Fibroblast of skin of right quadriceps (primary cell): ENCODE measurements at regions not wholly inside any gene's neighbourhood (a gene's known extent, or its start where the extent isn't known, plus 50 kb on each side); places are given as distances from the start of the nearest gene placed in this dataset.
A peak's percentile ranks its signal among the peaks of the same experiment; 100 is the strongest.

Experiments
- DNase-seq: peaks from one replicate; pipeline ENCODE4 v3.0.0-alpha.2; 2013

- DNase-seq = no peak
Observed at GRCh38 chr10:130809761-130810515, 501.6 kb downstream of the TCERG1L start.

GRCh38 chr10:130810856-130811255 is 500.7 kb downstream of the TCERG1L start:
- DNase-seq = no peak

DNA sequence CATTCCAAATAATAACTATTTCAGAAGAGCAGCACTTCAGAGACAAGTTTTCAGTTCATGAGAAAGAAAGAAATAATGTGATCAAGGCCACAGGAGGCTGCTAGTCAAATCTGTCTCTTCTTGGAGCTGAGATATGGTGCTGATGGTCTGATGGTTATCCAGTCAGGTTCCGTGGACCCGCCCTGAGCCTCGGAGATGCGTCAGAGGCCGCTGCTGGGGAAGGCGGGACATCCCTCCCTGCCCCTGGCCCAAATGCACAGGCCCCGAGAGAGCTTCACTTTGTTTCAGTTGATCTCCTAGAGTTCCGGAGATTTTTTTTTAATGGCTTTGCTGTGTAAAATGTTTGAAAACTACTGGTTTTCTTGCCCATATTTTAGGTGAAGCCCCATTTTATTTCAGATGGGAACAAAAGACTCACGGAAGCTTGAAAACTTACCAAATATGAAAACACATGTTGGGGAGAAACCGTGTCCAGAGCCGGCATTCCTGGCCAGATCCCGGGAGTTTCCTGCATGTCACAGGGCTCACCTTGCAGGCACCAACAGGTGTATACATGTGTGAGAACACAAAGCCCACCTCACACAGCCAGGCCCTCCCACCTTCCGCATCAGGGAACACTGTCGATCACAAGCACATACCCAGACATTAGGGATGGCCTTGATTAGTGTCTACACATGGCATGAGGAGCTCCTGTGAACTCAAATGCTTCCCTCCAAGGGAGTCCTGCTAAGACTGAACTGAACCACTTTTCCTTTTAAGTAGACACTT is 499.0 kb downstream of the TCERG1L start:
- no peak for DNase-seq

GRCh38 chr10:130814610-130815009 is 496.9 kb downstream of the TCERG1L start:
- DNase-seq = no peak

DNA sequence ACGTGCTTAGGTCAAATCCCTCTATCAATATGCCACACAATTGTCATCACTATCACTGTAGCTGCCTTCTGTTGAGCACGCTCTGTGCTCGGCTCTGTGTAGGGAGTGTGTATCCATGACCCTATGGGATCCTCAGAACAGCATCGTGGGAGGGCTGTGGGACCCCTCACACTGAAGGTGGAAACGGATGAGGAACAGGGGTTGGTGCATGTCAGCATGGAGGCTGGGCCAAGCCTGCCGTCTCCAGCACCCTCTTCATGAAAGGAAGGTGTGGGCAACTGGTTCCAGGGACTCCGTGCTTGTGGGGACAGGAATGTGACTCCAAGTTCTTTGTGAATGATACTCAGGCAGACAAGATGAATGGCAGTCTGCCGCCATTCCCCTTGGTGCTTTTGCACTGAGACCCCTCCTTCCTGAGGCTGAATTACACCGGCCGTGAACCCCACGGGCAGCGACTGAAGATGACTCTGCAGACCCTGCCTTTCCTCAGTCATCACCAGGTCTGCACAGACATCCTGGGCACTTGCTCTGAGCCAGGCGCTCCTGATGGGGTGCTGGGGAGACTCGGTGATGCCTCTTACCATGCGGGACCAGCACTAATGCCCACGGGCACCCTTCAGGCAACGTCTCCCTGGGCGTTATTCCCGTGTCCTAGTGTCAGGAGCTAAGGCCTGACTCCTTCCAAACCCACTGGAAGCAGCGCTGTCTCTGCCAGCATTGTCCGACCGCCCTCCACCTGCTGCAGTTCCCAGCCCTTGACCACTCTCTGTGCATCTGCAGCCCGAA is 495.2 kb downstream of the TCERG1L start:
- DNase-seq = no peak

DNA sequence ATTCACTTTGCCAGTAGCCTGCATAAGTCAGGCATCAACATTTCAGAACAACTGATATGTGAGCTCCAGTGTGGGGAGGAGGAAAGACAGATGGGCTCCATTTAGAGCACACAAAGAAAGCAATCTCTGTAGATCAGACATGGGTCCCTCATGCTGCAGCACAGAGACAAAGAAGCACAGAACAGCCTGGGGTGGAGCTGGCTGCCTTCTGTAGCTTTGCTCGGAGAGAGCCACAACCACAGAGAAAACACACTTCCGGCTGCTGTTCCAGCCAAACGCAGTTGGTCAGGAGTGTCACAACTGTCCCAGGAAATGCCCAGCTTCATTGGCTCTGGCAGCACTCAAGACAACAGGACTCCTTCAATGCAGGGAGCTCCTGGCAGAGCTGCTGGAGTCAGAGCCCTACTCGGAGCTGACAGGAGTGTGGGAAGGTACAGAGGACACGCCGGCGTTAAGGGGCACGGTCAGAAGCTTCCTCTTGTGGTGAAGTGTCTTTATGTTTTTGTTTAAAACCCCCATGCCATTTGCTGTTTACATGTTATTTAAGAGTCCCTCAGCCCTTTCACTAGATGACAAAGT is 494.4 kb downstream of the TCERG1L start:
- DNase-seq = no peak

DNA sequence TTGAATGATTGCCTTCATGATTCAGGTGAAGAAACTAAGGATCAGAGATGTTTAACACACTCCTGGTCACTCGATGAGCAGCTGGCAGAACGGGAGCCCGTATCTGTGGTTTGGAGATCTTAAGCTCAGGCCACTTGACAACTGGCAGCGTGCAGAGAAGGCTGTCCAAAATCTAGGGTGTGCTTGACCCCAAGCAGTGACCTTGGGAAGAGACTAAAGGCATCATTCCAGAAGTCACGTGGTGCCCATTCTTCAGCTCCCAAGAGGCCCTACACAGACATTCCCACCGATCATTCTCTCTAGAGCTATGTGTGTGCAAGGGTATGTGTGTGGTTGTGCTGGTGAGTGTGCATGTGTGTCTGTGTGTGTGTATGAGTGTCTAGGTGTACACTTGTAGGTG is 493.8 kb downstream of the TCERG1L start:
- no peak for DNase-seq

DNA sequence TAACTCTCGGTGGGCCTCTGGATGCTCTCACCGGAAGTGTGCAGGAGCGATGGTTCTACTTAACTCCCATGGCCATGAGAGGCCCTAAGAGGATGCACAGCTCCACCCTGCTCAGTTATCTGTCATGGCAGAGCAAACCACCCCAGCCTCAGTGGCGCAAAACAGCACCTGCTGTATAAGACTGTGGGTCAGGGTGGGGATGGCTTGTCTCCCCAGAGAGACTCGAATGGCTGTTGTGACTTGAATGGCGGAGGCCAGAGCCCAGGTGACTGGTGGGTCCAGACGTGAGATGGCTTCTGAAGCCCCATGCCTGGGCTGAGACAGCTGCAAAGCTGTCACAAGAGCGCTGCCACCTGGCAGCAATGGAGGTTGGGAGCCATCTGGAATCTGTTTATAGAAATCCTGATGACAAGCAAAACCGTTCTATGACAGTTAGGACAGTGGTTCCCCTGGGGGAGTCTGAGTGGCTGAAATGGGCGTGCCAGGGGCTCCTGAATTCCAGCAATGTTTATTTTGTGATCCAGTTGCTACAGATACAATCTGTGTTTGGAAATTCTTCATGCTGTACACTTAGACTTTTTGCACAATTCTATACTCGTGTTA is 490.5 kb downstream of the TCERG1L start:
- no peak for DNase-seq

- DNase-seq = no peak
Observed at GRCh38 chr10:130824230-130825014, 487.1 kb downstream of the TCERG1L start.

DNA sequence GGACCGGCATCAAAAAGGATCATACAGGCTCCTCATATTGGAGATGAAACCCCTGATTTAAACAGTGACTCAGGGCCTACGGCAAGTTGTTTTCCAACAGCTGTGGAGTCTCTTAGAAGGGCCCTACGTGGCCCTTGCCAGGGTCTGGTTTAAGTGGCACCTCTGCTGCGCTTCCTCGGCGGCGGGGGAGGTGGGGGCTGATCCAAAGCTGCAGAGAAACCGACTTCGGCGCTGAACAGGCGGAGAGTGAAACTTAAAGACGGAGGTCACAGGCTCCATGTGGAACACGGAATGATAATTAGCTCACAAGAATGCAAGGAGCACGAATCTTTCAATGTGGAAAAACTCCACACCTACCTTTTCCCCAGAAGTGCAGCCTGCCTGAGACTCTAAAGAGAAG is 477.9 kb downstream of the TCERG1L start:
- DNase-seq = no peak

DNA sequence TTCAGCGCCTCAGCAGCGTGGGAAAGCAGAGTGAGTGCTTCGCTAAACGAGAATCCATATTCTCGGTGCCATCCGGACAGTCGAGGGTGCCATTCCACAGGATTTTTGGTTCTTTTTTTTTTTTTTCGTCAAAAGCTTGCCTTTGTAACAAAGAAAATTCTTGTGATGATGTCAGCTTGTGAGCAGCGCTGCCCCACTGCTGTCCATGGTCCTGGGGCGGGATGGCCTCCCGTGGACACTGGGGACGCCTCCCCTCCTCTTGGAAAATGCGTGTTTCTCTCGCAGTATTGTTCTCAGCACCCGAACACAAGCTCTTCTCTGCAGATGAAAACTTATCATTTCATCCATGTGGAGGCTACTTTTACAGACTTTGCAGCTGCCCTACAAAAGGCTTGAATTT is 477.4 kb downstream of the TCERG1L start:
- no peak for DNase-seq

GRCh38 chr10:130834573-130834972 is 476.9 kb downstream of the TCERG1L start:
- DNase-seq = no peak

GRCh38 chr10:130835068-130835467 is 476.5 kb downstream of the TCERG1L start:
- DNase-seq = no peak

GRCh38 chr10:130836344-130836743 is 475.2 kb downstream of the TCERG1L start:
- DNase-seq = no peak

DNA sequence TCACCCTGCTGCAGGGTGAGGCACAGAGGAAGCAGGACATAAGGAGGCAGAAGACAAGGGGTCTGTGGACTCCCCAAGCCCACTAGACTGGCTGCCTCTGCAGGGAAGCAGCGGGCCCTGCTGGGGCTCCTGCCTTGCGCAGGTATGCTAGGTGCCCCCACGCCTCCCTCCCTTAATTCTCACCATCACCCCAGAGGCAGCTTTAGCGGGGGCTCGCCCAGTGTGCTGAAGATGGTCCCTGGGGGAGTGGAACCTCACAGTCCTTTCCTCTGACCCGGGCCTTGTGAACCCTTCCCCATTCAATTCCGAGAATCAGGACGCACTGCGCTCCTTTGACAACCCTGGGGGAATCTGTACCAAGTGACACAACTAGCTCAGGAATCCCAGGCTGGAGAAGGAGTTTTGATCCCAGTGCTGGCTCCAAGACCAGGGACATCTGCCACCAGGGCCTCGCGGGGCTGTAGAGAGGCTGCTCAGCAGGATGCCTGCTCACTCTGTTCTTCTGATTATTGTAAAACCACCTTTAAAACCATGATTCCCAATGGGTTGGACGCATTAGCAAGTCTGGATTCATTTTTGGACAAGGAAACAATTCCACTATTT is 468.4 kb downstream of the TCERG1L start:
- no peak for DNase-seq

DNA sequence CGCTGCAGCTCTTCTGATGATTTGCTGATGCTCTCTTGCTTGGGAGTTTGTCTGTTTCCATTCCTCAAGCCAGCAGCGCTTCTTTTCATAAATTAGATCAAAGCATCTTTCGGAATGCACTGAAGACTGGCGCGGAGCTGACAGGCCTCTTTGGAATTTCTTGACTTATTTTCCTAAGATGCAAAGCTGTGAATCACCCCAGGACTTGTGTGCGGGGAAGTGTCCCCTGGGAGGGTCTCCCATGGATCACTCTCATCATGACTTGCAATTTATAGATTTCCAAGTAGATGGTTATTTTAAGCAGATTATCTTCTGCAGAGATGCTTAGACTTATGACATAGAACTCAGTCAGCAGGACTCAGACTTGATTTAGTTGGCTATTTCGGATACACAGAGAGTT is 467.2 kb downstream of the TCERG1L start:
- DNase-seq = peak; percentile 40

- no peak for DNase-seq
Observed at GRCh38 chr10:130847170-130847569, 464.4 kb downstream of the TCERG1L start.

DNA sequence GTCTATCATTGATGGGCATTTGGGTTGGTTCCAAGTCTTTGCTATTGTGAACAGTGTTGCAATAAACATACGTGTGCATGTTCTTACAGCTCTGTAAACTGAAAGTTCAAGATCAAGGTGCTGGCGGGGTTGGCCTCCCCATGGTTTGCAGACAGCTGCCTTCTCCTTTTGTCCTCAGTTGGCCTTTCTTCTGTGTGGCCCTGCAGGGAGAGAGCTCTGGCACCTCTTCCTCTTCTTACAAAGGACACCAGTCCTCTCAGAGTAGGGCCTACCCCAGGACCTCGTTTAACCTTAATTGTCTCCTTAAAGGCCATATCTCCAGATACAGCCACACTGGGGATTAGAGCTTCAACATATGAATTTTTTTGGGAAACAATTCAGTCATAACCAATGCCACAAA is 462.7 kb downstream of the TCERG1L start:
- DNase-seq = no peak

DNA sequence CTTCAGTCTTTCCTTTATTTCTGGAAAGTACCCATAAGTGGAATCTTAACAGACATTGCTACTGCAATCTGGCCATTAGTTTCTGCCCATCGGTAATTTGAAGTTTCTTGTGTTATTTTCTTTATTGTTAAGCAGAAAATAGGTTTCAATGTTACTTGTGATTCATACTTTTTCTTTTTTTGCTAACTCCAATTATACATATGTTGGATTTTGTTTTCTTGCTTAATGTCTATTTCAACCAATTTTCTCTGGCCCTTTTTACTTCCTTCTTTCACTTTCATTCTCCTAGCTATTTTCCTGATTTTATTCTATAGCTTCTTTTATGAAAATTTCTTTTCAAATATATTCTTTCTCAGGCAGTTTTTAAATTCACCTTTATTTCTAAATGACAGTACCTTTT is 457.4 kb downstream of the TCERG1L start:
- no peak for DNase-seq

DNA sequence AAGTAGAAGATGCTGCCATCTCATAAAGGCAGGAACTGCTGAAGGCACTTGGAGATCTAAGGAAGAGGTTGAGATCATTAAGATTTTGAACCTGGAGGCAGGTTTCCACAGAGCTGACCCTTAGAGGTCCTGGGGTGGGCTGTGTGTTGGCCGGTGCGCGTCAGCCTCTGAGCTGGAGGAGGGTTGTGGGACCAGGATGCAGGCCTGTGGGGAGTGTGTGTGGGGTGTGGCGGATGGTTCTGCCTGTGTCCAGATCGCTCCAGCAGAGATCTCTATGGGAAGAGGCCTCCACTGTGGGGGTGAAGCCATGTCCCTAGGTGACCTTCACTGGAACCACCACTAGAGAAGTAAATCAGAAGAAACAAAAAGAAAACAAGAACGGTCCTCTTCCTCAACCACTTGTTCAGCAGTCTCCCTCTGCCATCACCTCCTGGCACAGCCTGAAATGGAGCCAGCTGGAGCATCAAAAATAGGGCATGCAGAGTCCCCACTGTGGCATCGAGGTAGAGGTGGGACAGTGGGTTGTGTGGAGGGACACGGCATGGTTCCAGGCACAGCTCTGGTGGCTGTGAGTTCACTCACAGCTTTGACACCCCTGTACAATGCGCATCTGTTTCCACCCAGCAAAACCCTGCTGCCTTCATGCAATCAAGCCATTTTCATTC is 453.8 kb downstream of the TCERG1L start:
- no peak for DNase-seq

DNA sequence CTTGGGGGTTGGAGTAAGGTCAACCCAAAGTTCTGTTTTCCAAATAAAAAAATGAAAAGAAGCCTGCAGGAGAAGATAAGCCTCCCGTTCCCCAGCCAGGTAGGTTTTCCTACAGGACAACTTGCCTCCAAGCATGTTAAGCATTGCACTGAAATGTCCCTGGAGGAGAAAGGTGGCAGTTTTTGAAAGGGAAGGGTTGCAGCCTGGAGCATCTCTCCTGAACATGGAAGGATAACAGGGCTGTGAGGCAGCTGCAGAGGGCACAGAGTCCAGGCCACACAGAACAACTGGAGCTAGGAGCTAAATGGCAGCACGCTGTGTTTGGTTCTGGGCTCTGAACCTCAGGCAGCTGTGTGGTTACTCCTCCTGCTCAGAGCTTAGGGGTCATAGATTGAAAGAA is 452.9 kb downstream of the TCERG1L start:
- no peak for DNase-seq
